AG04450 (cell line): ENCODE measurements at regions not wholly inside any gene's neighbourhood (a gene's known extent, or its start where the extent isn't known, plus 50 kb on each side); places are given as distances from the start of the nearest gene placed in this dataset.
"Not testable (repeated sequence)": the region's sequence is repeated elsewhere in the genome, so short reads cannot be mapped to it uniquely, and the experiment has no call there.

Experiments
- CTCF ChIA-PET: fragments of 300-600, 350-600 bp; formaldehyde crosslinking; extraction: SDS; loops from one replicate; lab custom pipeline; 2022; ENCODE audit warnings: antibody characterized with exemption, inconsistent platforms; lab: Charles Lee
- POLR2A ChIA-PET: fragments of 350-600 bp; formaldehyde crosslinking; extraction: SDS; loops from one replicate; lab custom pipeline; 2021; ENCODE audit warnings: antibody characterized with exemption, inconsistent platforms; lab: Yijun Ruan, JAX
- DNase-seq: peaks from one replicate; pipeline ENCODE4 v3.0.0-alpha.2; 2011; ENCODE audit warnings: low read depth, low spot score
- H3K27ac ChIP-seq: one replicate; pipeline ENCODE4 v1.5.1; 2012; ENCODE audit warnings: low read depth, low read length, control low read depth
- H3K27me3 ChIP-seq: one replicate; pipeline ENCODE4 v1.6.0; 2012; ENCODE audit warnings: low read length; ENCODE audit not compliant: control insufficient read depth, insufficient read depth
- H3K4me3 ChIP-seq: 2 replicates; pipeline ENCODE4 v1.5.1; 2011; ENCODE audit warnings: mild to moderate bottlenecking, low read depth, low read length, control low read depth
- H3K9me3 ChIP-seq: 2 replicates; pipeline ENCODE4 v1.5.1; 2012; ENCODE audit warnings: low read length; ENCODE audit not compliant: control insufficient read depth, insufficient read depth
- CTCF ChIP-seq: IDR thresholded peaks from 2 replicates; pipeline ENCODE4 v1.5.1; 2011; ENCODE audit warnings: low read depth, low read length, control low read depth, inconsistent platforms

DNA sequence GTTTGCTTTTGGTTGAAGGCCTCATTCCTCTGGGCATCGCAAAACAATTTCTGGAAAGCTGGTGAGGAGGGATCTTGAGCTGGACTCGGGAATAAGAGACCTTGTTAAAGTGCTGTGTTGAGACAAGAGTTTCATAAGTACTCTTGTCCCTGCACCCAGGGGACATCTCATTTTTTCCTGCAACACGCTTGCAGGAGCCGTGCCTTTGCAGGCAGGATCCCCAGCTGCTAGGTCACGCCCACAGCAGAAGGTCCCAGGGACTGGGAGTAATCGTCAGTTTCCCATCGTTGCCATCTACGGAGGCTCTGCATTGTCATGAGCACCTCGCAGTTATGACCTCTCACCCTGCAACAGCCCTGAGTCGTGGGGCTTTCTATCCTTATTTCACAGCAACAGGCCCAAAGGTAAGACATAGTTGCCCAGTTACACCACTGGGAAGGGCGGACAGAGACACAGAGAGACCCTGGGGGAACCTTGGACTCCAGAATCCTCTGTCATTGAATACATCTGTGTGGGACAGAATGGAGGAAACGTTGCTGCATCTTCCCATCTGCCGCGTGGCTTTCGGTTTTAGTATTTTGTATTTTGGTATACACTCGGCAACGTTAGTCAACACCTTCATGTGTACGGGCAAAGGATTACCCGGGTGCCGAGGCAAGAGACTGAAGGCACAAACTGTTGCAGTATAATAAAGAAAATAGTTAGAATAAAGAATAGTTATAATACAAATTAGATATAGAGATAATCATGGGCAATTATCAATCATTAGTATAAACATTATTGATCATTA, 60.4 kb upstream of the DMRTB1 start:
- Histone ChIP-seq H3K4me3 (no peak overlapping the region), H3K9me3 (peaks cover 5% of the 10 kb centered on the region; the same call in 1 of the 2 replicates), H3K27me3 (peaks cover 36% of the 10 kb centered on the region), H3K27ac (no peak overlapping the region)
- TF ChIP-seq CTCF = no peak
- no peak for DNase-seq
- POLR2A ChIA-PET = interaction anchor here (0.7 kb wide), 1 partner anchor 14 kb away, joined by 3 read pairs; no protein-coding TSS in a partner anchor
- CTCF ChIA-PET = interaction anchor here (1.6 kb wide), 1 partner anchor 121 kb away, joined by 5 read pairs; no protein-coding TSS in a partner anchor

DNA sequence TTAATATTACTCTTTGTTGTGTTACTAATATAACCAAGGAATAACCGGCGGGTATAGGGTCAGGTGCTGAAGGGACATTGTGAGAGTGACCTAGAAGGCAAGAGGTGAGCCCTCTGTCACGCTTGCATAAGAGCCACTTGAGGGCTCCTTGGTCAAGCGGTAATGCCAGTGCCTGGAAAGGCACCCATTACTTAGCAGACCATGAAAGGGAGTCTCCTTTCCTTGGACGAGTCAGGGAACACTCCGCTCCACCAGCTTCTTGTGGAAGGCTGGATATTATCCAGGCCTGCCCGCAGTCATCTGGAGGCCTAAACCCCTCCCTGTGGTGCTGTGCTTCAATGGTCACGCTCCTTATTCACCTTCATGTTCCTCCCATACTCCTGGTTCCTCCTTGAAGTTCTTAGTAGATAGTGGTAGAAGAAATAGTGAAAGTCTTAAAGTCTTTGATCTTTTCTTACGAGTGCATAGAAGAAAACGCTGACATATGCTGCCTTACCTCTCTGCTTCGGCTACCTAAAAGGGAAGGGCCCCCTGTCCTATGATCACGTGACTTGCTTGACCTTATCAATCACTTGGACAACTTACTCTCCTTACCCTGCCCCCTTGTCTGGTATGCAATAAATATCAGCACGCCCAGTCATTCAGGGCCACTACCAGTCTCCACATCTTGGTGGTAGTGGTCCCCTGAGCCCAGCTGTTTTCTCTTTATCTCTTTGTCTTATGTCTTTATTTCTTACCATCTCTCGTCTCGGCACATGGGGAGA, 59.6 kb upstream of the DMRTB1 start:
- POLR2A ChIA-PET = not testable (repeated sequence)
- CTCF ChIA-PET = interaction anchor here (1.4 to 1.6 kb wide), 2 partner anchors 121 to 122 kb away, joined by 5 read pairs; no protein-coding TSS in a partner anchor

DNA sequence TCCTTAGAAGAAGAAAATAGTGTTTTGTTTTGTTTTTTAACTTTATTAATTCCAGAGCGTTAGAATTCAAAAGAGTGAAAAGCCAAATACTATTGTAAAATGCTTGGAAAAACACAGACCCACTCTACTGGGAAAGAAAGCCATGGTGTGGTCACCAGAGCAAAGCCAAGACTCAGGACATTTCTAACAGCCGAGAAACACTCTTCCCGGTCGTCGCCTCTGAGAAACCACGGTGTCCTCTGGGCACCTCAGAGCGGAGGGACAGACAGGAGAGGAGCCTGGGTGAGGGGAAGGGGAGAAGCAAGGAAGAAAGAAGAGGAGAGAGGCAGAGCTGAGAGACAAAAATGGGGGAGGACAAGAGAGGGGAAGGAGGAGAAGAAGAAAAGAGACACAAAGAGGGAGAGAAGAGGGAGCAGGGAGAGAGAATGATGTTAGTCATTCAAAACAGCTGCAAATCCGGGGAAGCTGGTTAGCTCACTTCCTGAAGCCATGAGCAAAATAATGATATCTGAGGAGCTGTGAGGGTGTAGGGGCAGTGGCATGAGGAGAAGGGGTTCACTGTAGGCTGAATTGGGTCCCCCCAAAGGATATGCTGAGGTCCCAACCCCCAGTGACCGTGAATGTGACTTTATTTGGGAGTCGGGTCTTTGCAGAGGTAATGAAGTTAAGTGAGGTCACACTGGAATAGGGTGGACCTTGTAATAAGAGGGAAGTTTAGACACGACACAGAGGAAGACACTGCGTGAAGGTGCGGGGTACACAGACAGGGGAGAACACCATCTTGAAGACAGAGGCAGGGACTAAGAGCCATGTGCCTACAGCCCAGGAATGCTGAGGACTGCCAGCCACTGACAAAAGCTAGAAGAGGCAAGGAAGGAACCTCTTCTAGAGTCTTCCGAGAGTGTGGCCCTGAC, 58.2 kb upstream of the DMRTB1 start:
- POLR2A ChIA-PET = no interaction called here
- no peak overlapping the region for H3K27ac ChIP-seq
- peaks cover 40% of the 10 kb centered on the region for H3K27me3 ChIP-seq
- peaks cover 5% of the 10 kb centered on the region; the same call in 1 of the 2 replicates for H3K9me3 ChIP-seq
- TF ChIP-seq CTCF = no peak
- CTCF ChIA-PET = interaction anchor here (0.6 to 1.4 kb wide), 2 partner anchors 74 to 123 kb away, joined by 3 to 5 read pairs; no protein-coding TSS in a partner anchor
- DNase-seq = no peak
- no peak overlapping the region for H3K4me3 ChIP-seq

More for the DNA sequence above, 59.6 kb upstream of the DMRTB1 start:
- H3K4me3 ChIP-seq, H3K27ac ChIP-seq, H3K9me3 ChIP-seq, DNase-seq: not testable (repeated sequence)
- peaks cover 38% of the 10 kb centered on the region for H3K27me3 ChIP-seq

DNA sequence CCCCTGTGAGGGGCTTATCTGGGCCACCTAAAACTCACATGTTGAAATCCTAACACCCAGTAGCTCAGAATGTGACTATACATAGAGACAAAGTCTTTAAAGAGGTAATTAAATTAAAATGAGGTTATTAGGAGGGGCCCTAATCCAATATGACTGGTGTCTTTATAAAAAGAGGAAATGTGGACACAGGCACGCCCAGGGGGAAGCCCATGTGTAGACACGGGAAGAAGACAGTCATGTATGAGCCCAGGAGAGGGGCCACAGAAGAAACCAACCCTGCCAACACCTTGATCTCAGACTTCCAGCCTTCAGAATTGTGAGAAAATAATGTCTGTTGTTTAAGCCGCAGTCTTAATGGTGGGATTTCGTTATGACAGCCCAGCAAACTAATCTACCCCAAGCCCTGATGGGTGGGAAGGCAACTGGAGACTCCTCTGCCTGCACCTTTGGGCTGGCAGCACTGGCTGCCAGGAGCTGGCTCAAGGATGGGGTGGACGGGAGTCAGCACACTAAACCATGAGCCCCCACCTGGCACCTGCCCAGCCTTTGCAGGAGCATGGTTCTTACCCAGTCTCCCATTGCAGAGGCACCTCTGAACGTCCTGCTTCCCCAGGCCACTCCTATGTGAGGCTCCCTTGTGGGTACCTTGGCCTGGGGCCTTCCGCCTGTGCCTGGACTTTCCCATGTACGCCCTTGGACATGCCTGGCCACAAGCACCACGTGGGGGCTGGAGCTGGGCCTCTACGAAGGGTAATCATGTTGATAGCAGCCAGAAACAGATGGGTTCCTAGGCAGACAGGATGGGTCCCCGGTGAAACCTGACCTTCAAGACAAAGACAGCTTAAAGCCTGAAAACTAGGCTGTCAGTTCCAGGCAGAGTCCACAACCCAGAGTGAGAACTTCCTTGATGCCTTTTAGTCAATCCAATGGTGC, 57.1 kb upstream of the DMRTB1 start:
- H3K27ac ChIP-seq = no peak overlapping the region
- peaks cover 39% of the 10 kb centered on the region for H3K27me3 ChIP-seq
- TF ChIP-seq CTCF = no peak
- POLR2A ChIA-PET = no interaction called here
- CTCF ChIA-PET = interaction anchor here (1.5 to 4.3 kb wide), 2 partner anchors 9 to 124 kb away, joined by 9 to 18 read pairs; no protein-coding TSS in a partner anchor
- H3K9me3 ChIP-seq = peaks cover 5% of the 10 kb centered on the region; the same call in 1 of the 2 replicates
- no peak overlapping the region for H3K4me3 ChIP-seq
- DNase-seq = no peak
